ENCODE measurements at regions not wholly inside any gene's neighbourhood (a gene's known extent, or its start where the extent isn't known, plus 50 kb on each side); places are given as distances from the start of the nearest gene placed in this dataset.
"Not testable (repeated sequence)": the region's sequence is repeated elsewhere in the genome, so short reads cannot be mapped to it uniquely, and the experiment has no call there.

- not testable (repeated sequence) for TF ChIP-seq POLR2A (IDR thresholded peaks at IDR 0.05); CTCF (IDR thresholded peaks at IDR 0.05 in 4 of 5, conservative IDR thresholded peaks at IDR 0.05 in 1 of 5)
Measured at GRCh38 chr2:200126285-200126670, 170.9 kb downstream of the MAIP1 start.
